ENCODE measurements at regions not wholly inside any gene's neighbourhood (a gene's known extent, or its start where the extent isn't known, plus 50 kb on each side); places are given as distances from the start of the nearest gene placed in this dataset.

DNA sequence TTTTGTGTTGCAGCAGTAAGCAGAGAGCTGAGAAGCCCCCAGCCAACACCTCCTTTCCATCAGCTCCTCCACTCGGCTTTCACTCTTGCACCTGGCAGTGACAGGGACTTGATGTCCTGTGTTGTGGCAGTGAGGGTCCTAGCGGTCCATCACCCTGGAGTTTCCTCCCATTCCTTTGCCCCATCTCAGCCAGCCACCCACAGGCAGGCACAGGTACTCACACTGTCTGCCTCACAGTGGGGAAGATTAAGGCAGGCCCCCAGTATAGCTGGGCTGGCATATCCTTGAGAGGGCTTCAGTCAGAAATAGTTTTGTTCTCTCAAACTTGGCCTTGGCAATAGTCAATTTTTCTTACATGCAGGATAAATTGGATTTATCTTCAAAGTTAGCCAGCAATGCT is 362.7 kb downstream of the GADD45G start:
- ATAC-seq (no peak), DNase-seq (no peak)
- no peak overlapping the region for H3K27ac Mint-ChIP-seq
- H3K4me3 Mint-ChIP-seq: no peak overlapping the region
- no peaks in the 10 kb centered on the region for H3K9me3 Mint-ChIP-seq (ENCODE audit: insufficient read depth)
- no peaks in the 10 kb centered on the region for H3K4me1 Mint-ChIP-seq (ENCODE audit: low read depth)
- peaks cover 13% of the 10 kb centered on the region for H3K27me3 Mint-ChIP-seq (ENCODE audit: low read depth)
- H3K36me3 Mint-ChIP-seq (ENCODE audit: low read depth): no peaks in the 10 kb centered on the region
- CTCF ChIA-PET: no interaction called here
- POLR2A ChIA-PET: no interaction called here

DNA sequence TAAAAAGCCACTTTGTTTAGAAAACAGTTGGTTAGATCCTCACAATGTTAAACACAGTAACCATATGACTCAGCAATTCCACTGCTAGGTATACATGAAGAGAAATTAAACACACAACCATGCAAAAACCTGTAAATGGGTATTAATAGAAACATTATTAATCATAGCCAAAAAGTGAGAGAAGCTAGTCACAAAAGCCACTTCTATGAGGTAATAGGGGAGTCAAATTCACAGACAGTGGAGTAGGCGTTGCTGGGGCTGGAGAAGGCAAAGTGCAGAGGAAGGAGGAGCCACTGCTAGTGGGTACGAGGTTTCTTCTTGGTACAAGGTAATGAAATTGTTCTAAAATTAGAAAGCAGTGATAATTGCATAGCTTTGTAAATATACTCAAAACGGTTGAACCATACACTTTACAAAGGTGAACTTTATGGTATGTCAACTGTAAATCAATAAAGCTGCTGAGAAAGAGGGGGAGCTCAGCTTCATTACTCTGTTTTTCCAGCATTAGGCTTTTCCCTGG is 364.4 kb downstream of the GADD45G start:
- no peak overlapping the region for H3K4me3 Mint-ChIP-seq
- ChIA-PET CTCF (no interaction called here), POLR2A (no interaction called here)
- no peak overlapping the region for H3K27ac Mint-ChIP-seq
- no peaks in the 10 kb centered on the region for H3K9me3 Mint-ChIP-seq (ENCODE audit: insufficient read depth)
- DNase-seq: no peak
- no peaks in the 10 kb centered on the region for H3K36me3 Mint-ChIP-seq (ENCODE audit: low read depth)
- H3K4me1 Mint-ChIP-seq (ENCODE audit: low read depth): no peaks in the 10 kb centered on the region
- peaks cover 13% of the 10 kb centered on the region for H3K27me3 Mint-ChIP-seq (ENCODE audit: low read depth)
- ATAC-seq: no peak

DNA sequence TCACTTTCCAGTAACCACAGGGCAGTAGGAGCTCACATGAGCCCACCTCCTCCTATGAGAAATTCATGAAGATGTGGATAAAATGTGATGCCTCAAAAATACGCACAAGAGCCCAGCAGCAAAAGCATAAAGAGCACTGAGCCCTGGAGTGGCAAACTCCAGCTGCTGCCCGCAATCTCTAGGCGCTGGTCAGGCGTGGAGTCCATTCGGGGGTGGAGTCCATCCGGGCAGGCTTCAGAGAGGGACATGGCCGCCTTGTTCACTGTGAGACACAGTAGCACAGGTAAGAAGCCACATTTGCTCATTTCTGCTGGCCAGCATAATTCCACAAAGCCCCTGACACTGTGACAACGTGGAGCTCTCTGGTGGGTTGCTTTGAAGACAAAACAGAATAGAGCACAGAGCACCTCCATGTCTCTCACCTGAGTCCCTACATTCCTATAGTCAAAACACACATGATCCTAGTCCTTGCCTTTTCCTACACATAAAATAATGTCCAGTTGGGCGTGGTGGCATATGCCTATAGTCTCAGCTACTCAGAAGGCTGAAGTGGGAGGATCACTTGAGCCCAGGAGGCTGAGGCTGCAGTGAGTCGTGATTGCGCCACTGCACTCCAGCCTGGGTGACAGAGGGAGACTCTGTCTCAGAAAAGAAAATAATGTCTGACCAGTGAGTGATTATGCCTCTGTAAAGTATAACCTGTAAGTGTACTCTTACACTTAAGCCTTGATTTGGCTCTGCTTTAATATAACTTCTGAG is 365.2 kb downstream of the GADD45G start:
- ATAC-seq (no peak), DNase-seq (no peak)
- Mint-ChIP-seq H3K4me3 (no peak overlapping the region), H3K9me3 (ENCODE audit: insufficient read depth) (no peaks in the 10 kb centered on the region), H3K36me3 (ENCODE audit: low read depth) (no peaks in the 10 kb centered on the region), H3K27me3 (ENCODE audit: low read depth) (peaks cover 13% of the 10 kb centered on the region), H3K27ac (no peak overlapping the region), H3K4me1 (ENCODE audit: low read depth) (no peaks in the 10 kb centered on the region)
- ChIA-PET CTCF (interaction anchor here (1.4 kb wide), 1 partner anchor 11 kb away, joined by 4 read pairs; no protein-coding TSS in a partner anchor), POLR2A (interaction anchor here (0.6 kb wide), 1 partner anchor 8 kb away, joined by 3 read pairs; no protein-coding TSS in a partner anchor)

DNA sequence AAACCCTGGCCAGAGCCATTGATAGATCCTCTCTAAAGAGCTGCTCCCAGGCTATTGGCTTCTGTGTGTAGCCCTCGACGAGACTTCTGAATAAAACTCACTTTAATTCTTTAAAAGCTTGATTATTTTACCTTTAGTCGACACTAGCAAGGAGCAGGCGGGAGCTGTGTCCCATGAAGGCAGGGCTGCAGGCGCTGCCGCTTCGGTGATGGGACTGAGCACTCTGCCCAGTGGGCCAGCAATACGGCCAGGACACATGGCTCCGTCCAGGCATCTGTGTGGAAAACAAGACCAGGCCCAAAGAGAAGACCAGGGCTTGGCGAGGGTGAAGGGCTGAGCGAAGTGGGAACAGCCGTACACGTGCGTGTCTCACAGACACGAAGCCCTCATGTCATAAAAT is 365.9 kb downstream of the GADD45G start:
- no peaks in the 10 kb centered on the region for H3K36me3 Mint-ChIP-seq (ENCODE audit: low read depth)
- CTCF ChIA-PET: interaction anchor here (0.7 to 1.4 kb wide), 2 partner anchors 9 to 10 kb away, joined by 3 to 4 read pairs; no protein-coding TSS in a partner anchor
- POLR2A ChIA-PET: interaction anchor here (0.5 kb wide), 1 partner anchor 279 kb away, joined by 3 read pairs; no protein-coding TSS in a partner anchor

DNA sequence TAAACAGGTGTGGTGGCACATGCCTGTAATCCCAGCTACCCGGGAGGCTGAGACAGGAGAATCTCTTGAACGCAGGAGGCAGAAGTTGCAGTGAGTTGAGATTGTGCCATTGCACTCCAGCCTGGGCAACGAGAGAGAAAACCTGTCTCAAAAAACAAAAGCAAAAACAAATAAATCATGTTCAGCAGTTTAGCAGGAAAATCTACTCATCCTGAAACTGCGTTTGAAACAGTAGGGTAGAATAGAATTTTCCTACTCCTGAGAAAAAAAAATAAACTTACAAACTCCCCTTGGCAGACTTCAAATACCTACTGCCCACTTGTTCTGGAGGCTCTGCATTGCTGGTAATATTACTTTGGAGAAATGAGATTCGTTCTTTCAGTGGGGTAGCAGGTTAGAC is 367.7 kb downstream of the GADD45G start:
- no peaks in the 10 kb centered on the region for H3K9me3 Mint-ChIP-seq (ENCODE audit: insufficient read depth)
- H3K4me3 Mint-ChIP-seq: no peak overlapping the region
- no peak overlapping the region for H3K27ac Mint-ChIP-seq
- ChIA-PET POLR2A (no interaction called here), CTCF (interaction anchor here (0.7 kb wide), 1 partner anchor 370 kb away, joined by 3 read pairs; no protein-coding TSS in a partner anchor)
- no peaks in the 10 kb centered on the region for H3K36me3 Mint-ChIP-seq (ENCODE audit: low read depth)
- no peak for DNase-seq
- H3K27me3 Mint-ChIP-seq (ENCODE audit: low read depth): peaks cover 21% of the 10 kb centered on the region
- H3K4me1 Mint-ChIP-seq (ENCODE audit: low read depth): no peaks in the 10 kb centered on the region
- ATAC-seq: no peak

More for the DNA sequence above, 365.9 kb downstream of the GADD45G start:
- H3K27me3 Mint-ChIP-seq (ENCODE audit: low read depth): peaks cover 13% of the 10 kb centered on the region
- no peaks in the 10 kb centered on the region for H3K4me1 Mint-ChIP-seq (ENCODE audit: low read depth)
- H3K4me3 Mint-ChIP-seq: no peak overlapping the region
- no peaks in the 10 kb centered on the region for H3K9me3 Mint-ChIP-seq (ENCODE audit: insufficient read depth)
- ATAC-seq (no peak), DNase-seq (no peak)
- no peak overlapping the region for H3K27ac Mint-ChIP-seq

DNA sequence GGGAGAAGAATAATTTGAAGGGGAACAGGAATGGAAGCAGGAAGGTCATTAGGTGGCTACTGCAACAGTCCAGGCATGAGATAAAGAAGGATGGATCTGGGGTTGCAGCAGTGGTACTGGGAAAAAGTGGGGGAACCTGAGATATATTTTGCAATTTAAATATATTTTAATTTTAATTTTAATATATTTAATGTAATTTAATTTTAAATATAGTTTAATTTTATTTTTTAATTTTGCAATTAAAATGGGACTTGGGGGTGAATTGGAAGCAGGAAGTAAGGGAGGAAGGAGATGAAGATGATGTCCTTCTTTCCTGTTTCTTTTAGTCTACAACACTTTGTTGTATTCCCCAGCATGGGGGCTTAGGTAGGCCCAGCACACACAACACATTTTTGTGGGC is 369.8 kb downstream of the GADD45G start:
- ChIA-PET POLR2A (no interaction called here), CTCF (no interaction called here)
- ATAC-seq: no peak
- H3K4me3 Mint-ChIP-seq: no peak overlapping the region
- DNase-seq: no peak
- H3K36me3 Mint-ChIP-seq (ENCODE audit: low read depth): no peaks in the 10 kb centered on the region
- H3K4me1 Mint-ChIP-seq (ENCODE audit: low read depth): no peaks in the 10 kb centered on the region
- H3K27ac Mint-ChIP-seq: no peak overlapping the region
- H3K9me3 Mint-ChIP-seq (ENCODE audit: insufficient read depth): no peaks in the 10 kb centered on the region
- peaks cover 30% of the 10 kb centered on the region for H3K27me3 Mint-ChIP-seq (ENCODE audit: low read depth)

DNA sequence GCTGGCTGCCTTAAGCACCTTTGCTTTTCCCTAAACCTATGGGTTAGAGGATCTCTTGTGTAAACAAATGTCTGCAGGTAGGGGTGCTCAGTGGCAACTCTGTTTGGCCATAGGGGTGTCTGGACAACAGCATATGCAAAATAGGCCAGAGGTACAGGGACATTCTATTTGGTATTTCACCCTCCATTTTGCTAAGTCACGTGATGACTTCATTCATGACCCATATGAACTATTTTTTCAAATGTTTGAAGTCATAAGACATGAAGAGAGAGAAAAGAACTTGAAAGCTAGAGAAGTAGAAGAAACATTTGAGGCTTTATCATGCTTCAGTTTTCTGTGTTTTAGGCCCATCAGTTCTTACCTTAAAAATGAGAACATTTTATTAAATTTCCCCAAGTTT is 370.2 kb downstream of the GADD45G start:
- Mint-ChIP-seq H3K27me3 (ENCODE audit: low read depth) (peaks cover 28% of the 10 kb centered on the region), H3K4me3 (no peak overlapping the region), H3K36me3 (ENCODE audit: low read depth) (no peaks in the 10 kb centered on the region), H3K9me3 (ENCODE audit: insufficient read depth) (no peaks in the 10 kb centered on the region), H3K4me1 (ENCODE audit: low read depth) (no peaks in the 10 kb centered on the region), H3K27ac (no peak overlapping the region)
- DNase-seq (no peak), ATAC-seq (no peak)
- ChIA-PET POLR2A (no interaction called here), CTCF (no interaction called here)

DNA sequence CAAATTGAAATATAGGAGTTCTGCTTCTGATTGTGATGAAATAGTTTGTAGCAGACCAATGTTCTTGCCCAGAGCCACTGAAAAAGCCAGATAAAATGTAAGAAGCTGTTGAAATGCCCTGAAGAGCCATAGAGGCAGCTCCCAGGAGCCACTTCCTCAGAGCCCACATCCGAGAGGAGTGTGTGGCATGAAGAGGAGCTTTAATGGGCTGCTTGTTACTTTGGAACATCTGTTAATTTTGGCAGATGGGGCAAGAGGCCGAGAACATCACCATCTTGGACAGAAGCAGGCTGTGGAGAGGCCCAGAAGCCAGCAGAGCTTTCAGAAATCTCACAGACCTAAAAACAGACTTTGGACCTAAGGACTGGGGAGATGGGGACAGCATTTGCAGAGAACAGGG is 370.8 kb downstream of the GADD45G start:
- CTCF ChIA-PET: no interaction called here
- Mint-ChIP-seq H3K9me3 (ENCODE audit: insufficient read depth) (no peaks in the 10 kb centered on the region), H3K4me3 (no peak overlapping the region), H3K36me3 (ENCODE audit: low read depth) (no peaks in the 10 kb centered on the region), H3K27me3 (ENCODE audit: low read depth) (peaks cover 30% of the 10 kb centered on the region), H3K4me1 (ENCODE audit: low read depth) (no peaks in the 10 kb centered on the region), H3K27ac (no peak overlapping the region)
- POLR2A ChIA-PET: no interaction called here
- no peak for DNase-seq
- no peak for ATAC-seq

DNA sequence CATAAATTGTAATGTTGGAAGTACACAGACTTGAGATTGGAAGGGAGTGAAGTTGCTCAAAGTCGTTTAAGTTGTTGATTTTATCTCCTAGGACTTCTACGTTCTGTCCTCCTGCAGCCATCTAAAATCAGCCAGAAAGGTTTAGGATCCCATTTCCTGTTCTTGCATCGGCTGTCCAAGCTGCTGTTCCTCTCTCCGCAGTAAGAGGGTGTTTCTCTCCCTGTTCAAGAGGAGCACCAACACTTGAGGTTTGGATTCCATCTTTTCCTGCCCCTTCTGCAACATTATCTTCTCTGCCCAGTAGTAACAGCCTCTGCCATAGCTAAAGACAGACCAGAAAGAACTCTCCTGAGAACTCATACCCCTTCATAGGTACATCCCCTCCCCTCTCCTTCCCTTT is 373.4 kb downstream of the GADD45G start:
- ATAC-seq (no peak), DNase-seq (no peak)
- ChIA-PET CTCF (no interaction called here), POLR2A (interaction anchor here (0.7 kb wide), 1 partner anchor 8 kb away, joined by 3 read pairs; no protein-coding TSS in a partner anchor)
- Mint-ChIP-seq H3K27me3 (ENCODE audit: low read depth) (peaks cover 32% of the 10 kb centered on the region), H3K36me3 (ENCODE audit: low read depth) (no peaks in the 10 kb centered on the region), H3K27ac (no peak overlapping the region), H3K4me3 (no peak overlapping the region), H3K9me3 (ENCODE audit: insufficient read depth) (peaks cover under 1% of the 10 kb centered on the region), H3K4me1 (ENCODE audit: low read depth) (peaks cover 3% of the 10 kb centered on the region)

DNA sequence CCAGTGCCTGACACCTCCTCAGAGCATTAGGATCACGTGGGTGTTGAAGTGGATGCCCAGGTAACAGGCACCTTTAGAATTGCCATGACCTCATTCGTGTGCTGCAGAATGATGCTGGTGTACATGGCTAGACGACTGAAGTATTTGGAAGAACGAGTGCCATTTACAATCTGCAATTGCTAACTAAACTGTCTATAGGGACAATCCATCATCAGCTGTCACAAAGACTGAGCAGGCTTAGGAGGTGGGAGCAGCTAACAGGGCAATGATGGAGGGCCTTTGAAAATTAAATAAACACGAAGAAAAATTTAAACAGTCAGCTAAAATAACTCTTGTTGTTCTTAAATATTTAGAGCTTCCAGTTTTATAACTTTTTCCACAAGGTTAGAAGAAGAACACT is 375.8 kb downstream of the GADD45G start:
- Mint-ChIP-seq H3K27ac (no peak overlapping the region), H3K27me3 (ENCODE audit: low read depth) (peaks cover 32% of the 10 kb centered on the region), H3K9me3 (ENCODE audit: insufficient read depth) (peaks cover 7% of the 10 kb centered on the region), H3K36me3 (ENCODE audit: low read depth) (no peaks in the 10 kb centered on the region), H3K4me3 (no peak overlapping the region), H3K4me1 (ENCODE audit: low read depth) (peaks cover 24% of the 10 kb centered on the region)
- ChIA-PET POLR2A (interaction anchor here (1.0 kb wide), 1 partner anchor 19 kb away, joined by 3 read pairs; no protein-coding TSS in a partner anchor), CTCF (interaction anchor here (1.3 to 1.7 kb wide), 2 partner anchors 10 to 119 kb away, joined by 3 to 4 read pairs; no protein-coding TSS in a partner anchor)
- ATAC-seq (no peak), DNase-seq (no peak)

DNA sequence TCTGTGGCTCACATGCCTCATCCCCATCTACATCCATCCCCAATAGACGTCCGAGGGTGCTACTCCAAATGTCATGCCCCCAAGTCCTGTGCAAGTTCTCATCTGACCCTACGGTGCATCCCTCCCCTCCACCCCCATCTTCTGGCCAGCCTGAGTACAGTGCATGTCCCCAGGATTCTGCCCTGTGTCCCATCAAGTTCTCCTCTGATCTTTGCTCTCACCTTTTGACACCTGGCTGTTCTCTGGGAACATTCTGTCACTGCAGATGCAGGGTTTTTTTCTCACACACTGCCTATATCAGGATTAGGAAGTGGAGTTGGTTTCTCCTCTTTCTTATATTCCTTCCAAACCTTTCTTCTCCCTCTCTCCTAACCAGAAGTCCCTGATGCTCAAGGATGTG is 377.2 kb downstream of the GADD45G start:
- H3K4me1 Mint-ChIP-seq (ENCODE audit: low read depth): peaks cover 27% of the 10 kb centered on the region
- H3K36me3 Mint-ChIP-seq (ENCODE audit: low read depth): no peaks in the 10 kb centered on the region
- H3K27ac Mint-ChIP-seq: no peak overlapping the region
- peaks cover 7% of the 10 kb centered on the region for H3K9me3 Mint-ChIP-seq (ENCODE audit: insufficient read depth)
- ChIA-PET CTCF (no interaction called here), POLR2A (no interaction called here)
- no peak overlapping the region for H3K4me3 Mint-ChIP-seq
- DNase-seq: no peak
- no peak for ATAC-seq
- peaks cover 23% of the 10 kb centered on the region for H3K27me3 Mint-ChIP-seq (ENCODE audit: low read depth)

DNA sequence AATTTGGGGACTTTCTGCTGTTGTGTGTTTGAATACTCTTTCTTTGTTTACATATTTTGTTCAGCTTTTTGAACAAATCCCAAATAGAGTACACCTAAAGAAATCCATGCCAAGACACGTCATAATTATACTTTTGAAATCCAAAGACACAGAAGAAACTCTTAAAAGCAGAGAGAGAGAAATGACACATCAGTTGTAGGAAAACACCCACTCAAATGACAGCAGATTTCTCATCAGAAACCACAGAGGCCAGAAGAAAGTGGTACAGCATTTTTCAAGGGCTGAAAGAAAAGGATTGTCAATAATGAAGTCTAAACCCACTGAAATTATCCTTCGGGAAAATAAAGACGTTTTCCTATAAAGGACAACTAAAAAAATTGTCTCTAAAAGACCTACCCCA is 378.6 kb downstream of the GADD45G start:
- ChIA-PET CTCF (interaction anchor here (0.8 to 2.1 kb wide), 3 partner anchors 9 to 385 kb away, joined by 3 to 8 read pairs (median 4); no protein-coding TSS in a partner anchor), POLR2A (no interaction called here)
- H3K27ac Mint-ChIP-seq: no peak overlapping the region
- no peak overlapping the region for H3K4me3 Mint-ChIP-seq
- peaks cover 7% of the 10 kb centered on the region for H3K9me3 Mint-ChIP-seq (ENCODE audit: insufficient read depth)
- ATAC-seq (no peak), DNase-seq (no peak)
- H3K27me3 Mint-ChIP-seq (ENCODE audit: low read depth): peaks cover 19% of the 10 kb centered on the region
- no peaks in the 10 kb centered on the region for H3K36me3 Mint-ChIP-seq (ENCODE audit: low read depth)
- peaks cover 27% of the 10 kb centered on the region for H3K4me1 Mint-ChIP-seq (ENCODE audit: low read depth)

All from activated CD8-positive, alpha-beta T cell treated with anti-CD3 and anti-CD28 coated beads, Interleukin-2, amount 10 ng/mL, durations not matched to agents 7 days and 5 days (primary cell).